ENCODE measurements at regions not wholly inside any gene's neighbourhood (a gene's known extent, or its start where the extent isn't known, plus 50 kb on each side); places are given as distances from the start of the nearest gene placed in this dataset.

DNA sequence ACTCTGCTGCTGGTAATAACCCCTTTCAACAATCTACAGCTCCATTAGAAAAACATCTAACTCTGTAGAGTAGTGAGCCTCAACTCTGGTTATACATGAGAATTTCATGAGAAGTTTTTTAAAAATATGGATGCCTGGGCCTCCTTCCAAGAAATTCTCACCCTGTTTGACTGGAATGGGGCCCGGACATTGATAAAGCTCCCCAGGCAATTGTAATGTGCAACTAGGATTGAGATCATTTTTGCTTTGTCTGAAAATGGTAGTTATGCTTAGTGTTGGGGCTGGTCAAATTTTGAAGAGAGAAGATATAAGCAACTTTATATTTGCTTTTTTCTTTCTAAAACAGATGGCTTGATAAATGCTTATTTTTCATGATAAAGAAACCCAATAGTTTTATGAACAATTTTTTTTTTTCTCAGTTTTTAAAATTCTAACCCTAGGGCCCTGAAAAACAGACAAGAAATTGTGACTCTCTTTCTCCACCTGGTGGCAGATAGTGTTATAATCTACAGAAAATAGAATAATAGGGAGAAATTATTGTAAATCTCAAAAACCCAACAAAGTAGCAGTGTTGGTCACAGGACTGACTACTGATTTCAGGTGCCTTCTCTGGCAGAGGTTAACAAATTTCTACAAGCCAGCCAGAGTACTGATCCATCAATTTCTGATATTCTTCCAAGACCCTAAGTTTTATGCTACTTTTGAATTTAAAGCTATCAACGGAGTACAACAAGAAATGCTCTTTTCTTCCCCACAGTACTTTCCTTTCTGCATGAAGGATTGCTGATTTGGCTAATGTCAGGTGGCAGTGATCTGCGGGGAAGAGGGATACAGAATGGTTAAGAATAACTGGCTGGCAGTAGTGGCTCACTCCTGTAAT is 174.8 kb downstream of the DKK1 start:
- no peaks in the 10 kb centered on the region for H3K4me1 ChIP-seq
- no peak overlapping the region for H3K27ac ChIP-seq
- no peaks in the 10 kb centered on the region for H3K36me3 ChIP-seq
- no peaks in the 10 kb centered on the region for H3K27me3 ChIP-seq
- DNase-seq (no peak), ATAC-seq (no peak)
- intact Hi-C loops (cut with DNase I): loop anchor here (1.0 to 10.0 kb wide), 4 partner anchors 180 to 1504 kb away; no protein-coding TSS in a partner anchor
- no peak for TF ChIP-seq POLR2A (IDR thresholded peaks at IDR 0.05)
- TF ChIP-seq, protein P1, sequence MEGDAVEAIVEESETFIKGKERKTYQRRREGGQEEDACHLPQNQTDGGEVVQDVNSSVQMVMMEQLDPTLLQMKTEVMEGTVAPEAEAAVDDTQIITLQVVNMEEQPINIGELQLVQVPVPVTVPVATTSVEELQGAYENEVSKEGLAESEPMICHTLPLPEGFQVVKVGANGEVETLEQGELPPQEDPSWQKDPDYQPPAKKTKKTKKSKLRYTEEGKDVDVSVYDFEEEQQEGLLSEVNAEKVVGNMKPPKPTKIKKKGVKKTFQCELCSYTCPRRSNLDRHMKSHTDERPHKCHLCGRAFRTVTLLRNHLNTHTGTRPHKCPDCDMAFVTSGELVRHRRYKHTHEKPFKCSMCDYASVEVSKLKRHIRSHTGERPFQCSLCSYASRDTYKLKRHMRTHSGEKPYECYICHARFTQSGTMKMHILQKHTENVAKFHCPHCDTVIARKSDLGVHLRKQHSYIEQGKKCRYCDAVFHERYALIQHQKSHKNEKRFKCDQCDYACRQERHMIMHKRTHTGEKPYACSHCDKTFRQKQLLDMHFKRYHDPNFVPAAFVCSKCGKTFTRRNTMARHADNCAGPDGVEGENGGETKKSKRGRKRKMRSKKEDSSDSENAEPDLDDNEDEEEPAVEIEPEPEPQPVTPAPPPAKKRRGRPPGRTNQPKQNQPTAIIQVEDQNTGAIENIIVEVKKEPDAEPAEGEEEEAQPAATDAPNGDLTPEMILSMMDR (IDR thresholded peaks at IDR 0.05): peak; percentile 26 to 69 (median 54)
- H3K9me3 ChIP-seq: no peaks in the 10 kb centered on the region
- no peak overlapping the region for H3K4me3 ChIP-seq
- 51 to 66% (median 60%) methylated on average over 3 of the region's 3 CpGs for WGBS, 4 donors

DNA sequence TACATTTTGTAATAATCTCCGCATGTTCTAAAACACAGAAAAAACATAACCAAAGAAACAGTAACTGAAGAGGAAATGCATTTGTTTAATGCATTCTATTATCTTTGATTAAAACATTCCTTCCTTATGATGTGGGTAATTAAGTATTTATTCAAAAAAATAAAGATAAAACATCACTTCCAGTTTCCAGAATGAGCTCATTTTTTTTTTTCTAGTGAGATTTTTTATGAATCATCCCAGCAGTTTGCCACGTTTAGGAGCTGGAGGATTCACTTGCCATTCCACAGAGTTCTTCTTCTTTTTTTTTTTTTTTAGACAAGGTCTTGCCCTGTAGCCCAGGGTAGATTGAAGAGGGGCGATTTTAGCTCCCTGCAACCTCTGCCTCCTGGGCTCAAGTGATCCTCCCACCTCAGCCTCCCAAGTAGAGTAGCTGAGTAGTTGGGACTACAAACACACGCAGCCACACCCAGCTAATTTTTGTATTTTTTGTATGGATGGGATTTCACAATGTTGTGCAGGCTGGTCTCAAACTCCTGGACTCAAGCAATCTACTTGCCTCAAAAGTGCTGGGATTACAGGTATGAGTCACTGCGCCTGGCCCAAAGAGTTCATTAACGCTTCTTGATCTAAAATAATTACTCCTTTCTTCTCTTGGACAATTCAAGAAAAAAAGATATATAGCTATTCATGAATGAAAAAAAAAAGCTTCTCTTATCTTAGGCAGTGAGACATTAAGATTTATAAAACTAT is 177.3 kb downstream of the DKK1 start:
- 77 to 85% (median 78%) methylated on average over 6 of the region's 6 CpGs for WGBS, 4 donors
- Histone ChIP-seq H3K4me3 (no peak overlapping the region), H3K27me3 (no peaks in the 10 kb centered on the region), H3K4me1 (no peaks in the 10 kb centered on the region), H3K9me3 (peaks cover 0 to under 1% (median 0%) of the 10 kb centered on the region in 12 donors), H3K36me3 (no peaks in the 10 kb centered on the region), H3K27ac (no peak overlapping the region)
- ATAC-seq (no peak), DNase-seq (no peak)
- no peak for TF ChIP-seq POLR2A (IDR thresholded peaks at IDR 0.05)
- TF ChIP-seq, protein P1 (IDR thresholded peaks at IDR 0.05): no peak
- intact Hi-C loops (cut with DNase I): no loop called here

GRCh38 chr10:52499281-52499680 is 185.2 kb downstream of the DKK1 start:
- DNase-seq (no peak), ATAC-seq (no peak)
- intact Hi-C loops (cut with DNase I): no loop called here
- no peak overlapping the region for H3K27ac ChIP-seq
- no peaks in the 10 kb centered on the region for H3K36me3 ChIP-seq
- H3K4me1 ChIP-seq: no peaks in the 10 kb centered on the region
- TF ChIP-seq POLR2A (IDR thresholded peaks at IDR 0.05): no peak
- TF ChIP-seq, protein P1 (IDR thresholded peaks at IDR 0.05): no peak
- 86 to 90% (median 90%) methylated on average over 7 of the region's 7 CpGs for WGBS, 4 donors
- peaks cover 0 to 10% (median 0%) of the 10 kb centered on the region in 12 donors for H3K9me3 ChIP-seq
- no peak overlapping the region for H3K4me3 ChIP-seq
- no peaks in the 10 kb centered on the region for H3K27me3 ChIP-seq

DNA sequence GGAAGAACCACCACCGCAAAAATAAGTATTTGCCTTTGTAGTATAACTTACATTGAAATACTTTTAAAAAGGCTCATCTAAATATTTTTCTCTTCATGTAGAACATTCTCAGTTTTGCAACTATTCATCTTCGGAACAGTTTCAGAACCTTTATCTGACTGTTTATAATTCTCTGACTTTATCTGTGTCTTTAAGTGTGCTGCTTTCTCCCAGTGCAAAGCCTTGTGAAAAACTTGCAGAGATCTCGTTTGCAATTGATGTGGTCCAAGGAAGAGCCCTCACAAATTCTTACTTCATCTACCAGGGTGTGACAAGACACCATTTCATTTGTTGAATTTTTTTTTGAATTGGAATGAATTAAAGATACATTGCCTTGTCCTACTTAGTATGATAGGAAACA is 186.4 kb downstream of the DKK1 start:
- intact Hi-C loops (cut with DNase I): no loop called here
- Histone ChIP-seq H3K4me1 (no peaks in the 10 kb centered on the region), H3K9me3 (peaks cover 0 to 17% (median 2%) of the 10 kb centered on the region in 12 donors), H3K27me3 (no peaks in the 10 kb centered on the region), H3K36me3 (no peaks in the 10 kb centered on the region), H3K27ac (no peak overlapping the region), H3K4me3 (no peak overlapping the region)
- no peak for ATAC-seq
- no peak for DNase-seq
- TF ChIP-seq, protein P1 (IDR thresholded peaks at IDR 0.05): no peak
- TF ChIP-seq POLR2A (IDR thresholded peaks at IDR 0.05): no peak
- 73 to 79% (median 78%) methylated on average over 3 of the region's 3 CpGs for WGBS, 4 donors
